ENCODE measurements at regions not wholly inside any gene's neighbourhood (a gene's known extent, or its start where the extent isn't known, plus 50 kb on each side); places are given as distances from the start of the nearest gene placed in this dataset.
A peak's percentile ranks its signal among the peaks of the same experiment; 100 is the strongest.

GRCh38 chr12:92650228-92650822, 52.5 kb upstream of the PLEKHG7 start:
- no peak for DNase-seq (ENCODE audit: low spot score)

GRCh38 chr12:92649511-92650227, 53.1 kb upstream of the PLEKHG7 start:
- peak; percentile 81 for DNase-seq (ENCODE audit: low spot score)

- no peak for DNase-seq (ENCODE audit: low spot score)
Observed at GRCh38 chr12:92648242-92649031, 54.4 kb upstream of the PLEKHG7 start.

GRCh38 chr12:92641291-92641690, 61.5 kb upstream of the PLEKHG7 start:
- no peak for DNase-seq (ENCODE audit: low spot score)

GRCh38 chr12:92640691-92641090, 62.1 kb upstream of the PLEKHG7 start:
- DNase-seq (ENCODE audit: low spot score) = no peak

- no peak for DNase-seq (ENCODE audit: low spot score)
Observed at GRCh38 chr12:92639017-92639416, 63.8 kb upstream of the PLEKHG7 start.

- no peak for DNase-seq (ENCODE audit: low spot score)
Observed at GRCh38 chr12:92634730-92635129, 68.1 kb upstream of the PLEKHG7 start.

GRCh38 chr12:92634202-92634601, 68.6 kb upstream of the PLEKHG7 start:
- DNase-seq (ENCODE audit: low spot score) = no peak

GRCh38 chr12:92630968-92631367, 71.8 kb upstream of the PLEKHG7 start:
- no peak for DNase-seq (ENCODE audit: low spot score)

GRCh38 chr12:92629349-92630065, 73.3 kb upstream of the PLEKHG7 start:
- DNase-seq (ENCODE audit: low spot score) = peak; percentile 45

GRCh38 chr12:92628476-92628875, 74.3 kb upstream of the PLEKHG7 start:
- no peak for DNase-seq (ENCODE audit: low spot score)

- DNase-seq (ENCODE audit: low spot score) = no peak
Observed at GRCh38 chr12:92627511-92627910, 75.3 kb upstream of the PLEKHG7 start.

- DNase-seq (ENCODE audit: low spot score) = no peak
Observed at GRCh38 chr12:92625639-92626310, 77.0 kb upstream of the PLEKHG7 start.

GRCh38 chr12:92624236-92624635, 78.6 kb upstream of the PLEKHG7 start:
- DNase-seq (ENCODE audit: low spot score) = peak; percentile 37

- no peak for DNase-seq (ENCODE audit: low spot score)
Observed at GRCh38 chr12:92623386-92623785, 79.4 kb upstream of the PLEKHG7 start.

- DNase-seq (ENCODE audit: low spot score) = no peak
Observed at GRCh38 chr12:92621833-92622232, 81.0 kb upstream of the PLEKHG7 start.

- DNase-seq (ENCODE audit: low spot score) = no peak
Observed at GRCh38 chr12:92621312-92621711, 81.5 kb upstream of the PLEKHG7 start.

- peak; percentile 30 for DNase-seq (ENCODE audit: low spot score)
Observed at GRCh38 chr12:92619730-92620684, 82.8 kb upstream of the PLEKHG7 start.

GRCh38 chr12:92619026-92619425, 83.8 kb upstream of the PLEKHG7 start:
- no peak for DNase-seq (ENCODE audit: low spot score)

- DNase-seq (ENCODE audit: low spot score) = no peak
Observed at GRCh38 chr12:92615703-92616102, 87.1 kb upstream of the PLEKHG7 start.

Data from H4 (cell line).